ENCODE measurements at regions not wholly inside any gene's neighbourhood (a gene's known extent, or its start where the extent isn't known, plus 50 kb on each side); places are given as distances from the start of the nearest gene placed in this dataset.

DNA sequence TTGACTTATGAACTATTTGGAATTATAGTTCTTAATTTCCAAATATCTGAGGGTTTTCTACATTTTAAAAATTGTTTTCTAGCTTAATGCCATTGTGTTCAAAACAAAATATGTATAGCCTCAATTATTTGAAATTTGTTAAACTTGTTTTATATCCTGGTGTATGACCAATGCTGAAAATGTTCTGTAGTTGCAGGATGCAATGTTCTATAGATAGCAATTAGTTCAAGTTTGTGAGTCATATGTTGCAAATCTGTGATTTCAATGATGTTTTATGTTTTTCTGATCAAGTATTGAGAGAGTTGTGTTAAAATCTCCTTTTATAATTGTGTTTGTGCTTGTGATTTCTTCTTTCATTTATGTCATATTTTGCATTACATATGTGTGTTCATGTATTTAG lies 517.5 kb downstream of the ADGRL2 start:
- TF ChIP-seq, protein P1, sequence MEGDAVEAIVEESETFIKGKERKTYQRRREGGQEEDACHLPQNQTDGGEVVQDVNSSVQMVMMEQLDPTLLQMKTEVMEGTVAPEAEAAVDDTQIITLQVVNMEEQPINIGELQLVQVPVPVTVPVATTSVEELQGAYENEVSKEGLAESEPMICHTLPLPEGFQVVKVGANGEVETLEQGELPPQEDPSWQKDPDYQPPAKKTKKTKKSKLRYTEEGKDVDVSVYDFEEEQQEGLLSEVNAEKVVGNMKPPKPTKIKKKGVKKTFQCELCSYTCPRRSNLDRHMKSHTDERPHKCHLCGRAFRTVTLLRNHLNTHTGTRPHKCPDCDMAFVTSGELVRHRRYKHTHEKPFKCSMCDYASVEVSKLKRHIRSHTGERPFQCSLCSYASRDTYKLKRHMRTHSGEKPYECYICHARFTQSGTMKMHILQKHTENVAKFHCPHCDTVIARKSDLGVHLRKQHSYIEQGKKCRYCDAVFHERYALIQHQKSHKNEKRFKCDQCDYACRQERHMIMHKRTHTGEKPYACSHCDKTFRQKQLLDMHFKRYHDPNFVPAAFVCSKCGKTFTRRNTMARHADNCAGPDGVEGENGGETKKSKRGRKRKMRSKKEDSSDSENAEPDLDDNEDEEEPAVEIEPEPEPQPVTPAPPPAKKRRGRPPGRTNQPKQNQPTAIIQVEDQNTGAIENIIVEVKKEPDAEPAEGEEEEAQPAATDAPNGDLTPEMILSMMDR (IDR thresholded peaks at IDR 0.05): no peak
- TF ChIP-seq POLR2A (IDR thresholded peaks at IDR 0.05): no peak
